SK-N-SH (cell line): ENCODE measurements at regions not wholly inside any gene's neighbourhood (a gene's known extent, or its start where the extent isn't known, plus 50 kb on each side); places are given as distances from the start of the nearest gene placed in this dataset.

ENCODE experiments used
- CTCF ChIP-seq: fragments of 200-600 bp; sonication (generic); IDR thresholded peaks from 2 replicates; pipeline ENCODE4 v1.6.1; 2017; ENCODE audit warnings: antibody characterized with exemption, mild to moderate bottlenecking, moderate library complexity
- FOXJ3 ChIP-seq: sonication (generic); formaldehyde crosslinking; IDR thresholded peaks from 2 replicates; pipeline ENCODE4 v1.5.1; 2020; ENCODE audit warnings: mild to moderate bottlenecking, missing genetic modification reagents
- GABPA ChIP-seq: IDR thresholded peaks from 2 replicates; pipeline ENCODE4 v1.4.0; 2012; ENCODE audit warnings: low read depth, mild to moderate bottlenecking
- GATA2 ChIP-seq: sonication (generic); formaldehyde crosslinking; IDR thresholded peaks from 2 replicates; pipeline ENCODE4 v1.5.0; 2020; ENCODE audit warnings: mild to moderate bottlenecking, missing genetic modification reagents
- MAX ChIP-seq: IDR thresholded peaks from 2 replicates; pipeline ENCODE4 v1.4.0; 2012; ENCODE audit warnings: low read depth
- POLR2AphosphoS5 ChIP-seq: IDR thresholded peaks from 2 replicates; pipeline ENCODE4 v1.6.1; 2012; ENCODE audit warnings: low read depth, low read length
- RAD21 ChIP-seq: IDR thresholded peaks from 2 replicates; pipeline ENCODE4 v1.6.1; 2012; ENCODE audit warnings: mild to moderate bottlenecking, low read length
- RCOR1 ChIP-seq: fragments of 150-350 bp; IDR thresholded peaks from 2 replicates; pipeline ENCODE4 v1.6.1; 2017; ENCODE audit warnings: antibody characterized with exemption, low read length
- YY1 ChIP-seq: IDR thresholded peaks from 2 replicates; pipeline ENCODE4 v1.4.0; 2012; ENCODE audit warnings: low read depth, mild to moderate bottlenecking

- no peak for TF ChIP-seq RCOR1
- no peak for TF ChIP-seq CTCF
- no peak for TF ChIP-seq YY1
- no peak for TF ChIP-seq MAX
- TF ChIP-seq RAD21 = no peak
- TF ChIP-seq GABPA = no peak
- TF ChIP-seq POLR2AphosphoS5 = no peak
- no peak for TF ChIP-seq FOXJ3 (CRISPR knock-in tag)
- no peak for TF ChIP-seq GATA2
These were observed 211.0 kb upstream of the ADAMTS16 start for GRCh38 chr5:4929092-4929655.
